Cardiac fibroblast (primary cell): ENCODE measurements at regions not wholly inside any gene's neighbourhood (a gene's known extent, or its start where the extent isn't known, plus 50 kb on each side); places are given as distances from the start of the nearest gene placed in this dataset.

Source experiments
- DNase-seq, 2 donors: peaks; one replicate each; pipeline versions ENCODE4 v3.0.0 to v3.0.0-alpha.2; 2010; ENCODE audit warnings: low read depth in 2 of 2
- H3K4me3 ChIP-seq, 2 donors: replicated peaks in 1 of 2; 1 replicate in 1 of 2; 2 replicates in 1 of 2; pipeline ENCODE4 v1.5.1; 2011; ENCODE audit warnings: low read depth in 2 of 2, low read length in 2 of 2, mild to moderate bottlenecking in 2 of 2, moderate library complexity in 1 of 2
- CTCF ChIP-seq: IDR thresholded peaks from one replicate; pipeline ENCODE4 v1.5.1; 2011; ENCODE audit warnings: low read depth, mild to moderate bottlenecking, low read length, inconsistent platforms

- TF ChIP-seq CTCF: no peak
- no peak for DNase-seq
- H3K4me3 ChIP-seq: no peak overlapping the region
These were observed 227.1 kb downstream of the MYCN start for GRCh38 chr2:16167451-16167861.

- H3K4me3 ChIP-seq: no peak overlapping the region
- no peak for TF ChIP-seq CTCF
- DNase-seq: no peak
These were observed 226.1 kb downstream of the MYCN start for GRCh38 chr2:16166327-16166981.

GRCh38 chr2:16165518-16166326 is 225.4 kb downstream of the MYCN start:
- no peak for TF ChIP-seq CTCF
- H3K4me3 ChIP-seq: no peak overlapping the region
- DNase-seq: no peak

- no peak for TF ChIP-seq CTCF
- DNase-seq: no peak
- H3K4me3 ChIP-seq: no peak overlapping the region
These were observed 222.2 kb downstream of the MYCN start for GRCh38 chr2:16162491-16163040.

- TF ChIP-seq CTCF: no peak
- no peak for DNase-seq
- H3K4me3 ChIP-seq: no peak overlapping the region
These were observed 221.6 kb downstream of the MYCN start for GRCh38 chr2:16161768-16162490.

DNA sequence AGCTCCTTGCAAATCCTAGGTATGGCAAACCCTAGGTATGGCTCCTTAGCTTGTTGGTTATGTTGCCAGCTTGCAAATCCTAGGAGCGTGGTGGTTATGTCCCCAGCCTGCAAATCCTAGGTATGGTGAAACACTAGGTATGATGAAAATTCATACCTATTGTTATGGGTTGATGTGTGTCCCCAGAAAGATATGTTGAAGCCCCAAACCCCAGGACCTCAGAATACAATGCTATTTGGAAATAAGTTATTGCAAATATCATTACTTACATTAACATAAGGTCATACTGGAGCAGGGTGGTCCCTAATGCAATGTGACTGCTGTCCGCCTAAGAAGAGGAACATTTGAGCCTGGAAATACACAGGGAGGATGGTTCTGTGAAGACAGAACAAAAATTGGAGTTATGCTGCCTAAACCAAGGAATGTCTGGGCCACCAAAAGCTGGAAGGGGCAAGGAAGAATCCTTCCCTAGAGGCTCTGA is 220.8 kb downstream of the MYCN start:
- H3K4me3 ChIP-seq: no peak overlapping the region
- TF ChIP-seq CTCF: no peak
- DNase-seq: no peak
